Pancreas (tissue), 10 donors: ENCODE measurements at regions not wholly inside any gene's neighbourhood (a gene's known extent, or its start where the extent isn't known, plus 50 kb on each side); places are given as distances from the start of the nearest gene placed in this dataset.
A peak's percentile ranks its signal among the peaks of the same experiment; 100 is the strongest.

ENCODE experiments used
- ATAC-seq, 4 donors: fragments of 200-7000 bp; cut with Tn5 transposase; one replicate each; pipeline versions ENCODE4 v1.8.0 to v1.9.1; 2020; ENCODE audit warnings: mild to moderate bottlenecking in 4 of 4, moderate library complexity in 4 of 4
- DNase-seq, 6 donors: peaks; one replicate each; pipeline ENCODE4 v3.0.0-alpha.2; 2020
- FAIRE-seq: peaks from 2 replicates; lab custom pipeline; 2012; peaks lifted over from hg19 to GRCh38; lab: Jason Lieb, UNC
- H3K27ac ChIP-seq, 4 donors: fragments of 200-600 bp; sonication (generic); 1 replicate in 3 of 4; 2 replicates in 1 of 4; pipeline versions ENCODE4 v1.5.0 to v1.8.0; 2020
- H3K27me3 ChIP-seq, 4 donors: fragments of 200-600 bp; one replicate each; pipeline ENCODE4 v1.8.0; 2021
- H3K36me3 ChIP-seq, 3 donors: fragments of 200-600 bp; sonication (generic) in 1 of 3; one replicate each; pipeline versions ENCODE4 v1.5.0 to v1.8.0; 2020 to 2021
- H3K4me1 ChIP-seq, 3 donors: fragments of 200-600 bp; one replicate each; pipeline ENCODE4 v1.8.0; 2021
- H3K4me3 ChIP-seq, 4 donors: fragments of 200-600 bp; sonication (generic) in 2 of 4; one replicate each; pipeline versions ENCODE4 v1.5.0 to v1.8.0; 2020 to 2021
- H3K9me3 ChIP-seq, 4 donors: fragments of 200-600 bp; one replicate each; pipeline ENCODE4 v1.8.0; 2021
- CTCF ChIP-seq, 4 donors: fragments of 200-600 bp; sonication (generic) in 3 of 4; IDR thresholded peaks; one replicate each; pipeline versions ENCODE4 v1.5.0 to v1.8.0; 2021; ENCODE audit warnings: antibody characterized with exemption in 4 of 4
- WGBS, 2 donors: extraction: QIAGEN DNeasy Blood & Tissue Kit; methylation state at CpG; one replicate each; pipeline ENCODE4 v1.1.7; 2013; 5-methylcytosine and 5-hydroxymethylcytosine counted together
- intact Hi-C, 3 donors: fragments of 100-400 bp; cut with DNase I; formaldehyde crosslinking; loops; one replicate each; pipeline versions ENCODE4 v1.11.1 to v1.14.2; 2022
- donor health status: healthy with polysubstance abuse.
- donor health status: DM: no; HTN: no; CAD: no; lungs with moderate emphysema.
- donor health status: DM: no; HTN: no; CAD: no.
- donor health status: control.
- donor health status: control.
- donor health status: Bipolar disorder and iron deficiency.
- donor health status: DM: yes; HTN: yes; CAD: no.
- donor health status: DM: no; HTN: no; CAD: no.
- donor health status: DM: no; HTN: no; CAD: no.
- donor health status: DM: yes; HTN: yes; CAD: no.

- DNase-seq (no peak), ATAC-seq (no peak), FAIRE-seq (no peak)
- Histone ChIP-seq H3K36me3 (no peaks in the 10 kb centered on the region), H3K4me3 (no peak overlapping the region), H3K4me1 (no peaks in the 10 kb centered on the region), H3K9me3 (no peaks in the 10 kb centered on the region), H3K27me3 (no peaks in the 10 kb centered on the region), H3K27ac (no peak overlapping the region)
- 24 to 30% methylated on average over 1 of the region's 1 CpG for WGBS, 2 donors
- no peak for TF ChIP-seq CTCF (IDR thresholded peaks at IDR 0.05)
- intact Hi-C loops, result no loop called here
These were observed 298.7 kb downstream of the RPL10L start for GRCh38 chr14:46352844-46353243.

GRCh38 chr14:46344327-46344937, 307.1 kb downstream of the RPL10L start:
- no peaks in the 10 kb centered on the region for H3K36me3 ChIP-seq
- FAIRE-seq, result no peak
- DNase-seq, result no peak
- H3K9me3 ChIP-seq, result no peaks in the 10 kb centered on the region
- WGBS, 2 donors, result 28 to 32% methylated on average over 4 of the region's 4 CpGs
- H3K4me1 ChIP-seq, result no peaks in the 10 kb centered on the region
- peak in 3 of 4 donors; percentile 57 to 77 (median 67) for ATAC-seq
- no peaks in the 10 kb centered on the region for H3K27me3 ChIP-seq
- H3K4me3 ChIP-seq, result no peak overlapping the region
- peak in 1 of 4 donors; percentile 12 for TF ChIP-seq CTCF (IDR thresholded peaks at IDR 0.05)
- intact Hi-C loops, result no loop called here
- no peak overlapping the region for H3K27ac ChIP-seq

GRCh38 chr14:46325777-46326176, 325.8 kb downstream of the RPL10L start:
- H3K27me3 ChIP-seq, result no peaks in the 10 kb centered on the region
- H3K4me3 ChIP-seq, result no peak overlapping the region
- FAIRE-seq, result no peak
- no peaks in the 10 kb centered on the region for H3K36me3 ChIP-seq
- no peak for ATAC-seq
- TF ChIP-seq CTCF (IDR thresholded peaks at IDR 0.05), result no peak
- no peaks in the 10 kb centered on the region for H3K4me1 ChIP-seq
- intact Hi-C loops, result no loop called here
- no peaks in the 10 kb centered on the region for H3K9me3 ChIP-seq
- no peak overlapping the region for H3K27ac ChIP-seq
- no peak for DNase-seq
- 41 to 48% methylated on average over 2 of the region's 2 CpGs for WGBS, 2 donors

- no peak overlapping the region for H3K27ac ChIP-seq
- H3K4me1 ChIP-seq, result no peaks in the 10 kb centered on the region
- intact Hi-C loops, result no loop called here
- H3K27me3 ChIP-seq, result no peaks in the 10 kb centered on the region
- TF ChIP-seq CTCF (IDR thresholded peaks at IDR 0.05), result no peak
- no peak overlapping the region for H3K4me3 ChIP-seq
- FAIRE-seq, result no peak
- H3K36me3 ChIP-seq, result no peaks in the 10 kb centered on the region
- H3K9me3 ChIP-seq, result no peaks in the 10 kb centered on the region
- ATAC-seq, result no peak
- DNase-seq, result peak in 1 of 6 donors; percentile 3
- 49 to 50% methylated on average over 5 of the region's 5 CpGs for WGBS, 2 donors
These were observed 326.4 kb downstream of the RPL10L start for GRCh38 chr14:46325157-46325556.

GRCh38 chr14:46323404-46323762, 328.2 kb downstream of the RPL10L start:
- no peaks in the 10 kb centered on the region for H3K27me3 ChIP-seq
- FAIRE-seq (no peak), DNase-seq (no peak), ATAC-seq (no peak)
- no peak for TF ChIP-seq CTCF (IDR thresholded peaks at IDR 0.05)
- H3K4me1 ChIP-seq, result no peaks in the 10 kb centered on the region
- intact Hi-C loops, result no loop called here
- no peaks in the 10 kb centered on the region for H3K9me3 ChIP-seq
- H3K4me3 ChIP-seq, result no peak overlapping the region
- no peak overlapping the region for H3K27ac ChIP-seq
- H3K36me3 ChIP-seq, result no peaks in the 10 kb centered on the region
